Chondrocyte (in vitro differentiated cells): ENCODE measurements at regions not wholly inside any gene's neighbourhood (a gene's known extent, or its start where the extent isn't known, plus 50 kb on each side); places are given as distances from the start of the nearest gene placed in this dataset.

ENCODE experiments used
- DNase-seq: peaks from one replicate; pipeline ENCODE4 v3.0.0; 2021; ENCODE audit warnings: mixed read lengths, low spot score
- H3K27ac Mint-ChIP-seq: one replicate; pipeline ENCODE4 v1.8.0; 2021; ENCODE audit warnings: mild to moderate bottlenecking, moderate library complexity, mixed read lengths; ENCODE audit not compliant: unreplicated experiment
- H3K27me3 Mint-ChIP-seq: 2 replicates; pipeline ENCODE4 v1.8.0; 2021; ENCODE audit warnings: low read depth, mixed read lengths
- H3K36me3 Mint-ChIP-seq: 2 replicates; pipeline ENCODE4 v1.8.0; 2021; ENCODE audit warnings: low read depth, mixed read lengths
- H3K4me1 Mint-ChIP-seq: 2 replicates; pipeline ENCODE4 v1.8.0; 2021; ENCODE audit warnings: low read depth, mild to moderate bottlenecking, mixed read lengths
- H3K4me3 Mint-ChIP-seq: one replicate; pipeline ENCODE4 v1.8.0; 2021; ENCODE audit warnings: mild to moderate bottlenecking, moderate library complexity, mixed read lengths; ENCODE audit not compliant: unreplicated experiment
- H3K9me3 Mint-ChIP-seq: 2 replicates; pipeline ENCODE4 v1.8.0; 2021; ENCODE audit warnings: low read depth, mixed read lengths
- CTCF ChIP-seq: fragments of 200-600 bp; sonication (generic); IDR thresholded peaks from 2 replicates; pipeline ENCODE4 v1.5.0; 2021; ENCODE audit warnings: antibody characterized with exemption, mild to moderate bottlenecking, moderate library complexity

- peaks cover 2% of the 10 kb centered on the region for H3K9me3 Mint-ChIP-seq
- TF ChIP-seq CTCF = no peak
- no peaks in the 10 kb centered on the region for H3K27me3 Mint-ChIP-seq
- no peaks in the 10 kb centered on the region for H3K36me3 Mint-ChIP-seq
- peaks cover 10% of the 10 kb centered on the region for H3K4me1 Mint-ChIP-seq
- H3K27ac Mint-ChIP-seq = no peak overlapping the region
- no peak overlapping the region for H3K4me3 Mint-ChIP-seq
- DNase-seq = no peak
Measured at GRCh38 chr4:96102541-96103026, 262.7 kb downstream of the PDHA2 start.

DNA sequence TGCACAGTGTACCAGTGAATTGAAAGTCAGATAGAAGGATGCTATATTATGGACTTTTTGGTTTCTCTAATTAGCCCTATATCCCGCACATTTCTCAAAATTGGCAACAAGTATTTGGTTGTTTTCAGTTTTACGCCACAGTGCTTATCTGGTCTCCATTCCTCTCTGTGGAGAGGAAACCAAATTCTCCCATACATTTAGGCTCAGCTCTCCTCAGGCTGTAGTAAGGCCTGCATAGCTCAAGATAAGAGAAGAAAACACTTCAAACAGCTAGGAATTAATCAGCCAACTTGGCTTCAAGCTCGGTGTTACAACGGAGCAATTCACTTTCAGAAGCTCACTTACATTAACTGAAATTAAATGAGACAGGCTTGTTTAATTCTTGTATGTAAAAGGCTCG, 263.2 kb downstream of the PDHA2 start:
- H3K36me3 Mint-ChIP-seq = no peaks in the 10 kb centered on the region
- no peak overlapping the region for H3K4me3 Mint-ChIP-seq
- no peak overlapping the region for H3K27ac Mint-ChIP-seq
- no peak for TF ChIP-seq CTCF
- no peaks in the 10 kb centered on the region for H3K27me3 Mint-ChIP-seq
- peaks cover 2% of the 10 kb centered on the region for H3K9me3 Mint-ChIP-seq
- no peak for DNase-seq
- H3K4me1 Mint-ChIP-seq = peaks cover 10% of the 10 kb centered on the region

GRCh38 chr4:96108146-96108545, 268.3 kb downstream of the PDHA2 start:
- H3K4me3 Mint-ChIP-seq = no peak overlapping the region
- H3K27me3 Mint-ChIP-seq = no peaks in the 10 kb centered on the region
- peaks cover 8% of the 10 kb centered on the region for H3K9me3 Mint-ChIP-seq
- DNase-seq = no peak
- H3K4me1 Mint-ChIP-seq = no peaks in the 10 kb centered on the region
- no peak for TF ChIP-seq CTCF
- no peak overlapping the region for H3K27ac Mint-ChIP-seq
- no peaks in the 10 kb centered on the region for H3K36me3 Mint-ChIP-seq

DNA sequence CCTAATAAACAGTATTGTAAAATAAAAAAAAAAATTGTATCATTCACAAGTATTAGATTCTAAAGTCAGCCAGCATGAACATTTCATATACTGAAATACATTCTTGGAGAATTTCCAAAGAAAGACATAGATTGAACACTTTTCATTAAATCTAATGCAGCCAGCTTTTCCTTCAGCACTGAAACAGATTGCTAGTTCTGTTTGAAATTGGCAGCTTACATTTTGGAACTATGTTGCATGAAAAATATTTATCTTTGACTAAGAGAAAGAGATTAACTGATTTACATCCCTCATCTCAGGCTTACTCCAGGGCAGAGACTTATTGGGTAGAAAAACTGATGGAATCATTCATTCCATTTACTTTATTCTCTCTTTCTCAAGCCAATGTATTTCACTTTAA, 272.7 kb downstream of the PDHA2 start:
- no peak overlapping the region for H3K4me3 Mint-ChIP-seq

GRCh38 chr4:96120206-96120605, 280.3 kb downstream of the PDHA2 start:
- H3K9me3 Mint-ChIP-seq = no peaks in the 10 kb centered on the region
- no peak overlapping the region for H3K4me3 Mint-ChIP-seq
- no peaks in the 10 kb centered on the region for H3K27me3 Mint-ChIP-seq
- H3K27ac Mint-ChIP-seq = no peak overlapping the region
- H3K36me3 Mint-ChIP-seq = no peaks in the 10 kb centered on the region
- no peak for DNase-seq
- H3K4me1 Mint-ChIP-seq = no peaks in the 10 kb centered on the region
- TF ChIP-seq CTCF = no peak

More for the DNA sequence above, 272.7 kb downstream of the PDHA2 start:
- Mint-ChIP-seq H3K36me3 (no peaks in the 10 kb centered on the region), H3K27ac (no peak overlapping the region), H3K9me3 (peaks cover 8% of the 10 kb centered on the region), H3K27me3 (no peaks in the 10 kb centered on the region), H3K4me1 (no peaks in the 10 kb centered on the region)
- no peak for DNase-seq
- no peak for TF ChIP-seq CTCF
